ENCODE measurements at regions not wholly inside any gene's neighbourhood (a gene's known extent, or its start where the extent isn't known, plus 50 kb on each side); places are given as distances from the start of the nearest gene placed in this dataset.
"Not testable (repeated sequence)": the region's sequence is repeated elsewhere in the genome, so short reads cannot be mapped to it uniquely, and the experiment has no call there.

DNA sequence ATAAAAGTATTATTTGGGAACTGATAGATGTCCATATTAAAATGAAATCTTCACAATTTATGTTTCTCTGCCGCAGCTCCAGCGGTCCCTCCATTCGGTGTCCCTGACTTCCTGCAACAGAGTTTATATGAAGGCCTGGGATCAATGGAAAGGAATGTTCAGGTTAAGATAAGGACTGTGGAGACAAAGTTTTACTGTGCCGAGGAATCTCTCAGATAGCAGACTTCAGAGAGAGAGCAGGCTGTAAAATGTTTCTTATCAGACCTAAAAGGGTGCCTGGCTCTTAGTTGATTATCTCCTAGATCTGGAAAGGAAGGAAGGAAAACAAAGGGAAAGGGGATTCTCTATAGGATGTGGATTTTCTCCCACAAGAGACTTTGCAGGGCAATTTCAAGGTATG lies 193.7 kb upstream of the PIEZO2 start:
- H3K9me3 ChIP-seq: no peaks in the 10 kb centered on the region
- FAIRE-seq (no peak), ATAC-seq (no peak), DNase-seq (no peak)
- 71 to 76% methylated on average over 4 of the region's 4 CpGs for WGBS, 2 donors
- no peaks in the 10 kb centered on the region for H3K36me3 ChIP-seq
- H3K4me1 ChIP-seq: no peaks in the 10 kb centered on the region
- TF ChIP-seq CTCF (IDR thresholded peaks at IDR 0.05): no peak
- no peak overlapping the region for H3K27ac ChIP-seq
- intact Hi-C loops (cut with DNase I): no loop called here
- H3K4me3 ChIP-seq: no peak overlapping the region
- H3K27me3 ChIP-seq: no peaks in the 10 kb centered on the region

DNA sequence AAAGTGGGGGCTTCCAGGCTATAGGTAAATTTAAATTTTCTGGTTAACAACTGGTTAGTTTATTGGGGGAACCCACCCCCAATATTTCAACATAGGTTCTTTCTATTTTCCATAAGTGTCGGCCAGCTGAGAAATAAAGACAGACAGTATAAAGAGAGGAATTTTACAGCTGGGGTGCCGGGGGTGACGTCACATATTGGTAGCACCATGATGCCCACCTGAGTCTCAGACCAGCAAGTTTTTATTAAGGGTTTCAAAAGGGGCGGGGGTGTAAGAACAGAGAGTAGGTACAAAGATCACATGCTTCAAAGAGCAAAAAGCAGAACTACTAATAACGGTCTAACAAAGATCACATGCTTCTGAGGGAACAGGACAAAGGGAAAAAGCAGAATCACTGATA lies 192.7 kb upstream of the PIEZO2 start:
- H3K27ac ChIP-seq; intact Hi-C loops (cut with DNase I); H3K36me3 ChIP-seq; ATAC-seq; H3K27me3 ChIP-seq; FAIRE-seq; H3K9me3 ChIP-seq; H3K4me3 ChIP-seq; H3K4me1 ChIP-seq; DNase-seq: not testable (repeated sequence)
- 56 to 70% methylated on average over 5 of the region's 5 CpGs for WGBS, 2 donors

DNA sequence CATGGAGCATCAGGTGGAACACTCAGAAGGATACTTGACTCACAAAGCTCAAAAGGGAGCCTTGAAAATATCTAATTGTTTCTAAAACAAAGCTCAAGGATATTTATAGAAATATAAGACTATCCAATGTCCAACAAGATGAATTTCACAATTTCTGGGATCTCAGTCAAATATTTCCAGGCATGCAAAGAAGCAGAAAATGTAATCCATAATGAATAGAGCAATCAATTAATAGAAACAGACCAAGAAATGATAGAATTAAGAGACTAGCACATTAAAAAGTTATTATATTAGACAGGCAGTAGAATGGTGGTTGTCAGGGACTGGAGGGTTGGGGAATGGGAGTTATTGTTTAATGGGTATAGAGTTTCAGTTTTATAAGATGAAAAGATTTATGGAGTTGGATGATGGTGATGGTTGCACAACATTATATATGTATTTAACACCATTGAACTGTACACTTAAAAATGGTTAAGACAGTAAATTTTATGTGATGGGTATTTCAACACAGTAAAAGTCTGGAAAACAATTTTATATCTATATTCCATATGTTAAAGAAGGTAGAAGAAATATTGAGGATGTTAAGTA lies 189.9 kb upstream of the PIEZO2 start:
- no peaks in the 10 kb centered on the region for H3K27me3 ChIP-seq
- DNase-seq (no peak), ATAC-seq (no peak), FAIRE-seq (no peak)
- intact Hi-C loops (cut with DNase I): no loop called here
- no peak overlapping the region for H3K4me3 ChIP-seq
- no peaks in the 10 kb centered on the region for H3K4me1 ChIP-seq
- no peak for TF ChIP-seq CTCF (IDR thresholded peaks at IDR 0.05)
- no peak overlapping the region for H3K27ac ChIP-seq
- no peaks in the 10 kb centered on the region for H3K9me3 ChIP-seq
- no peaks in the 10 kb centered on the region for H3K36me3 ChIP-seq

- H3K4me1 ChIP-seq: no peaks in the 10 kb centered on the region
- WGBS, 2 donors: 66 to 72% methylated on average over 3 of the region's 3 CpGs
- H3K4me3 ChIP-seq: no peak overlapping the region
- H3K36me3 ChIP-seq: no peaks in the 10 kb centered on the region
- FAIRE-seq (no peak), ATAC-seq (no peak), DNase-seq (no peak)
- no peak overlapping the region for H3K27ac ChIP-seq
- no peak for TF ChIP-seq CTCF (IDR thresholded peaks at IDR 0.05)
- H3K9me3 ChIP-seq: no peaks in the 10 kb centered on the region
- no peaks in the 10 kb centered on the region for H3K27me3 ChIP-seq
- intact Hi-C loops (cut with DNase I): no loop called here
Observed at GRCh38 chr18:11336241-11336640, 186.9 kb upstream of the PIEZO2 start.

DNA sequence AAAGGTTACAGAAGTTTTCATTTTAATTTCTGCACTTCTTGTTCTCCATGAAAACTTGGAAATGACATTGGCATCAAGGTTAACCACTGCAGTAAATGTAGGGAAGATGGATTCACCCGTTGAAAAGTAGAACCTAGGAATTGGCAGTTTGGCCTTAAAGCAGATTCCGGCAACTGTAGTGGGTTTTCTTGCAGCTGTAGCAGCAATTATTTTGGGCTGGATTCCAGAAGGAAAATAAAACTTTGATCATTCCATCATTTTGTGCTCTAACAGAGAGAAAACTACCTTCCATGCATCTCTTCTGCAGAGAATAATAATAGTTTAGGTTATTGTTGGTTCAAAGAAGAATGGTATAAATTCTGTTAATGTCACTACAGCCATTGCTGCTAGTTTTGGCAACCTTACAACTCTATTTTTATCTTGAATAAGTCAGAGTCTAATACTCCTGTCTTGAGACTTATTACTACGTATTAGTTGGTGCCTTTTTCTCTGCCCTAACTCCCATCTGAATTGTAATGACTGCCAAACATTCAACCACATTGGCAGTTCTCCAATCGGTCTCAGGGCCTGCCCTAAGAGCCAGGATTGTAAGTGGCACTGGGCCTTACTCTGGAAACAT lies 178.1 kb upstream of the PIEZO2 start:
- H3K27me3 ChIP-seq: no peaks in the 10 kb centered on the region
- 51 to 55% methylated on average over 4 of the region's 4 CpGs for WGBS, 2 donors
- no peaks in the 10 kb centered on the region for H3K4me1 ChIP-seq
- intact Hi-C loops (cut with DNase I): no loop called here
- FAIRE-seq: no peak
- H3K4me3 ChIP-seq: no peak overlapping the region
- no peak for DNase-seq
- no peaks in the 10 kb centered on the region for H3K9me3 ChIP-seq
- H3K36me3 ChIP-seq: no peaks in the 10 kb centered on the region
- ATAC-seq: no peak
- H3K27ac ChIP-seq: no peak overlapping the region
- TF ChIP-seq CTCF (IDR thresholded peaks at IDR 0.05): no peak

Measured in pancreas (tissue), 10 donors.